Fibroblast of villous mesenchyme (primary cell): ENCODE measurements at regions not wholly inside any gene's neighbourhood (a gene's known extent, or its start where the extent isn't known, plus 50 kb on each side); places are given as distances from the start of the nearest gene placed in this dataset.

Source experiments
- DNase-seq: peaks from one replicate; pipeline ENCODE4 v3.0.0-alpha.2; 2010; ENCODE audit warnings: low read depth
- H3K4me3 ChIP-seq: 2 replicates; pipeline ENCODE4 v1.5.1; 2011; ENCODE audit warnings: low read depth, mild to moderate bottlenecking, low read length
- CTCF ChIP-seq: IDR thresholded peaks from 2 replicates; pipeline ENCODE4 v1.5.1; 2012; ENCODE audit warnings: low read depth, mild to moderate bottlenecking, low read length; ENCODE audit not compliant: insufficient read depth

- no peak for TF ChIP-seq CTCF
- no peak overlapping the region for H3K4me3 ChIP-seq
- DNase-seq = no peak
Measured at GRCh38 chr5:29853711-29854220, 1339.7 kb upstream of the CDH6 start.

- H3K4me3 ChIP-seq = no peak overlapping the region
- no peak for DNase-seq
- TF ChIP-seq CTCF = no peak
Measured at GRCh38 chr5:29852329-29852728, 1341.2 kb upstream of the CDH6 start.

- H3K4me3 ChIP-seq = no peak overlapping the region
- DNase-seq = no peak
- no peak for TF ChIP-seq CTCF
Measured at GRCh38 chr5:29845206-29845605, 1348.3 kb upstream of the CDH6 start.

- no peak for TF ChIP-seq CTCF
- no peak overlapping the region for H3K4me3 ChIP-seq
- DNase-seq = no peak
Measured at GRCh38 chr5:29833394-29833793, 1360.1 kb upstream of the CDH6 start.

- H3K4me3 ChIP-seq = no peak overlapping the region
- DNase-seq = no peak
- no peak for TF ChIP-seq CTCF
Measured at GRCh38 chr5:29822521-29822920, 1371.0 kb upstream of the CDH6 start.

GRCh38 chr5:29811914-29812679, 1381.4 kb upstream of the CDH6 start:
- TF ChIP-seq CTCF = no peak
- no peak overlapping the region for H3K4me3 ChIP-seq
- no peak for DNase-seq

GRCh38 chr5:29805804-29806203, 1387.7 kb upstream of the CDH6 start:
- no peak for DNase-seq
- no peak for TF ChIP-seq CTCF
- no peak overlapping the region for H3K4me3 ChIP-seq
